D721Med (cell line): ENCODE measurements at regions not wholly inside any gene's neighbourhood (a gene's known extent, or its start where the extent isn't known, plus 50 kb on each side); places are given as distances from the start of the nearest gene placed in this dataset.

Experiments used
- DNase-seq: peaks from one replicate; pipeline ENCODE4 v3.0.0; 2011; ENCODE audit warnings: low spot score; ENCODE audit not compliant: insufficient read length
- FAIRE-seq: peaks from 2 replicates; lab custom pipeline; 2011; peaks lifted over from hg19 to GRCh38; lab: Jason Lieb, UNC
- CTCF ChIP-seq: IDR thresholded peaks from 2 replicates; pipeline ENCODE4 v1.5.1; 2012; ENCODE audit warnings: mild to moderate bottlenecking, control low read depth; ENCODE audit not compliant: insufficient read depth; ENCODE audit errors: missing control alignments

DNA sequence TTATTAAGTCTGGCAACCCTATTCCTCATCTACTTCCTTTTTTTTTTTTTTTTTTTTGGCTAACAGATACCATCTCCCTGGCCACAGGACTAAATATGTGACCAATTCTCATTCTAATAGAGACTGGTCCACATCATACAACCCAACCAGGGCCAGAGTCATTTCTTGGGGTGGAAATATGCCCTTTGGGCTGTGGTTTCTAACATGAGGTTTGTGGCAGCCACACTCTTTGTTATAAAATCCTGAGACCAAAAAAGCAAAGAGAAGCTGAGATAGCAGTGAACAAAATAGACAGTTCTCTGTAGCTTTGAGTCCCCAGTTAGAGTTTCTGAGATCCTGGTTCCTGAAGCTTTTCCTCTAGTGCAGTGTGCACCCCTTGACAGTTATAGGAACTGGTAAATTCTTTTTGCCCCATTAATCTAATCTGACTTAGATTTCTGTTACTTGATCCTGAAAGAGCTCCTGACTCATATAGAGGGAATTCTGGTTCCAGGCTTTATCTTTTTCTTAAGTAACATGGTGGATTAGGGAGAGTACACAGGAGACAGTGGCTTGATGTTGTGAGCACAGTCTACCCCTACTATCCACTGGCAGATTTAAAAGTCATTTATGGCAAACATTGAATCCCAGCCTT is 86.8 kb downstream of the MAIP1 start:
- FAIRE-seq (no peak), DNase-seq (no peak)
- TF ChIP-seq CTCF = no peak

DNA sequence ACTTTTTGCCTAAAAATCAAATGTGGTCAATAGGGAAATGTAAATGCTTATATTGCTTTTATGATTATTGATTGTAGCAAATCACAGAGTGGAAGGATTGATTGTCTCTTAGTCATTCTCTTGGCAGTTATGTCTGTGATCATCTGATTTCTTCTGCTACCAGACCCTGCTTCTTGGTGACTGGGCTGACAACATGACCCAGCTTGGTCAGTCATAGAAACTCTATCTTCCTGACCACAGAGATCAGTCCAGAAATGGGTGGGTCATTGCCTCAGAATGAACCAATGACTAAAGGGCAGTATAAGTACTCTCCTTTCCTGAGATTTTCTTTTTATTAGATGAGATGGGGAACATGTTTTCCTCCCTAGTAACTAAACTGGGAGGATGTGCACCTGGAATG is 87.6 kb downstream of the MAIP1 start:
- peak; percentile 29 for FAIRE-seq
- TF ChIP-seq CTCF = no peak
- DNase-seq = no peak

DNA sequence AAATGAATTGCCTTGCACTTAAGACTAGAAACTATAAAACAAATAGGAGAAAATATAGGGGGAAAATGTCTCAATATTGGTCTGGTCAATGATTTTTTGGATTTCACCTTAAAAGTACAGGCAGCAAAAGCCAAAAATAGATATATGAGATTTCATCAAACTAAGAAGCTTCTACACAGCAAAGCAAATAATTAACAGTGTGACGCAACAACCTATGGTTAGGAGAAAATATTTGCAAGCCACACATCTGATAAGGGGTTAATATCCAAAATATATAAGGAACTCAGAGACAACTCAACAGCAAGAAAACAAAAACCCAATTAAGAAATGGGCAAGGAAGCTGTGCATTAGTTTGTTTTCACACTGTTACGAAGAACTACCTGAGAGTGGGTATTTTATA is 89.1 kb downstream of the MAIP1 start:
- FAIRE-seq (no peak), DNase-seq (no peak)
- TF ChIP-seq CTCF = no peak

DNA sequence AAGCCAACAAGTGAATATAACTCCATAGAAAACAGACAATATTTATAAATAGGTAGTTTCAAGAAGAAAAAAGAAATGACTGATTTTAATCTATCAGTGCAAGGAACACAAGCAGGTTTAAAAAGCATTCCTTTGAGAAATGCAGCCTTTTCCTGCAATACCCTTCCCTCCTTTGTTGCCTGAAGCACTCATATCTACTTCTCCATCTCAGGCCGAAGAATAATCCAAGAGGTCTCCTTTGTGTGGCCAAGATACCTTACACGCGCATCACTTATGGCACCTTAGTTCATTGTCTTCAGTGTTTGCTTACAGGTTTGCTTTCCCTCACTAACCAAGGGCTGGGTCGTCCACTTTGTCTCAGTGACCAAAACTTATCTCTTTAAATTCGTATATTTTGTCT is 93.0 kb downstream of the MAIP1 start:
- DNase-seq (no peak), FAIRE-seq (no peak)
- TF ChIP-seq CTCF = no peak

GRCh38 chr2:200049086-200049485 is 93.7 kb downstream of the MAIP1 start:
- FAIRE-seq (no peak), DNase-seq (no peak)
- TF ChIP-seq CTCF = no peak

GRCh38 chr2:200050921-200051610 is 95.7 kb downstream of the MAIP1 start:
- FAIRE-seq = peak; percentile 94
- no peak for TF ChIP-seq CTCF

GRCh38 chr2:200051611-200051945 is 96.2 kb downstream of the MAIP1 start:
- DNase-seq (no peak), FAIRE-seq (no peak)
- no peak for TF ChIP-seq CTCF

More at GRCh38 chr2:200050921-200051610, 95.7 kb downstream of the MAIP1 start:
- peak; percentile 37 for DNase-seq
